Lung (tissue), 11 donors: ENCODE measurements at regions not wholly inside any gene's neighbourhood (a gene's known extent, or its start where the extent isn't known, plus 50 kb on each side); places are given as distances from the start of the nearest gene placed in this dataset.

Source experiments
- ATAC-seq: fragments of 200-7000 bp; cut with Tn5 transposase; one replicate; pipeline ENCODE4 v1.9.1; 2020; ENCODE audit warnings: moderate number of reproducible peaks; ENCODE audit not compliant: insufficient read depth, low FRiP score
- DNase-seq, 3 donors: peaks; one replicate each; pipeline ENCODE4 v3.0.0-alpha.2; 2013 to 2017
- H3K27ac ChIP-seq, 2 donors: one replicate each; pipeline ENCODE4 v1.5.1; 2013; ENCODE audit warnings: mild to moderate bottlenecking in 2 of 2, moderate library complexity in 2 of 2, control low read depth in 1 of 2, inconsistent platforms in 1 of 2, low read depth in 1 of 2, low read length in 1 of 2
- H3K27me3 ChIP-seq, 3 donors: one replicate each; pipeline ENCODE4 v1.5.1; 2013; ENCODE audit warnings: low read length in 2 of 3; ENCODE audit not compliant: control insufficient read depth in 3 of 3, insufficient read depth in 3 of 3
- H3K36me3 ChIP-seq, 4 donors: one replicate each; pipeline ENCODE4 v1.5.1; 2013; ENCODE audit warnings: low read length in 4 of 4, mild to moderate bottlenecking in 1 of 4, moderate library complexity in 1 of 4; ENCODE audit not compliant: control insufficient read depth in 4 of 4, insufficient read depth in 4 of 4
- H3K4me1 ChIP-seq, 5 donors: one replicate each; pipeline ENCODE4 v1.5.1; 2013; ENCODE audit warnings: low read length in 5 of 5, mild to moderate bottlenecking in 2 of 5, moderate library complexity in 1 of 5; ENCODE audit not compliant: control insufficient read depth in 5 of 5, insufficient read depth in 5 of 5
- H3K4me3 ChIP-seq: one replicate; pipeline ENCODE4 v1.5.1; 2013; ENCODE audit warnings: mild to moderate bottlenecking, control low read depth, moderate library complexity
- H3K9ac ChIP-seq, 2 donors: one replicate each; pipeline ENCODE4 v1.5.1; 2013; ENCODE audit warnings: low read length in 2 of 2, control low read depth in 1 of 2; ENCODE audit not compliant: insufficient read depth in 1 of 2
- H3K9me3 ChIP-seq, 4 donors: one replicate each; pipeline ENCODE4 v1.5.1; 2013; ENCODE audit warnings: low read length in 3 of 4, mild to moderate bottlenecking in 1 of 4, moderate library complexity in 1 of 4; ENCODE audit not compliant: control insufficient read depth in 4 of 4, insufficient read depth in 3 of 4
- CTCF ChIP-seq: IDR thresholded peaks from 2 replicates; pipeline ENCODE4 v1.5.1; 2012; ENCODE audit warnings: mild to moderate bottlenecking; ENCODE audit errors: control extremely low read depth, extremely low read depth
- WGBS, 2 donors: extraction: QIAGEN DNeasy Blood & Tissue Kit; methylation state at CpG; one replicate each; pipeline ENCODE4 v1.1.7; 2013; 5-methylcytosine and 5-hydroxymethylcytosine counted together
- donor health status: control.
- donor health status: control.
- donor health status: Bipolar disorder and iron deficiency.
- donor health status: healthy.
- donor health status: DM: yes; HTN: yes; CAD: no.

GRCh38 chrY:19023934-19024333 is 250.4 kb upstream of the HSFY2 start:
- Histone ChIP-seq H3K9ac (no peak overlapping the region), H3K4me1 (peaks cover 0 to 3% (median 0%) of the 10 kb centered on the region in 5 donors), H3K4me3 (no peak overlapping the region), H3K9me3 (no peaks in the 10 kb centered on the region), H3K27ac (no peak overlapping the region), H3K36me3 (no peaks in the 10 kb centered on the region), H3K27me3 (no peaks in the 10 kb centered on the region)
- no peak for TF ChIP-seq CTCF
- no peak for ATAC-seq
- WGBS, 2 donors = 73% methylated on average over 2 of the region's 2 CpGs; no CpG with 5 or more reads in 1 of the 2 donors
- DNase-seq = no peak

GRCh38 chrY:19020193-19020592 is 246.7 kb upstream of the HSFY2 start:
- TF ChIP-seq CTCF = no peak
- no peaks in the 10 kb centered on the region for H3K9me3 ChIP-seq
- ATAC-seq (no peak), DNase-seq (no peak)
- no peak overlapping the region for H3K9ac ChIP-seq
- H3K27me3 ChIP-seq = no peaks in the 10 kb centered on the region
- no peak overlapping the region for H3K27ac ChIP-seq
- H3K4me1 ChIP-seq = peaks cover 0 to 6% (median 0%) of the 10 kb centered on the region in 5 donors
- 100% methylated on average over 1 of the region's 4 CpGs; no CpG with 5 or more reads in 1 of the 2 donors for WGBS, 2 donors
- no peaks in the 10 kb centered on the region for H3K36me3 ChIP-seq
- no peak overlapping the region for H3K4me3 ChIP-seq

- peaks cover 0 to 3% (median 0%) of the 10 kb centered on the region in 5 donors for H3K4me1 ChIP-seq
- no peak for TF ChIP-seq CTCF
- DNase-seq (no peak), ATAC-seq (no peak)
- no peaks in the 10 kb centered on the region for H3K27me3 ChIP-seq
- no peaks in the 10 kb centered on the region for H3K36me3 ChIP-seq
- H3K9me3 ChIP-seq = no peaks in the 10 kb centered on the region
- no peak overlapping the region for H3K4me3 ChIP-seq
- no peak overlapping the region for H3K27ac ChIP-seq
- WGBS, 2 donors = 77% methylated on average over 5 of the region's 5 CpGs; no CpG with 5 or more reads in 1 of the 2 donors
- no peak overlapping the region for H3K9ac ChIP-seq
Observed at GRCh38 chrY:19016990-19017389, 243.5 kb upstream of the HSFY2 start.

GRCh38 chrY:19015854-19016253 is 242.3 kb upstream of the HSFY2 start:
- Histone ChIP-seq H3K9ac (no peak overlapping the region), H3K9me3 (no peaks in the 10 kb centered on the region), H3K27ac (no peak overlapping the region), H3K27me3 (no peaks in the 10 kb centered on the region), H3K36me3 (no peaks in the 10 kb centered on the region), H3K4me1 (peaks cover 0 to 5% (median 0%) of the 10 kb centered on the region in 5 donors), H3K4me3 (no peak overlapping the region)
- 100% methylated on average over 2 of the region's 2 CpGs; no CpG with 5 or more reads in 1 of the 2 donors for WGBS, 2 donors
- ATAC-seq = no peak
- no peak for TF ChIP-seq CTCF
- no peak for DNase-seq
